OCI-LY1 (cell line): ENCODE measurements at regions not wholly inside any gene's neighbourhood (a gene's known extent, or its start where the extent isn't known, plus 50 kb on each side); places are given as distances from the start of the nearest gene placed in this dataset.

ENCODE experiments used
- CTCF ChIP-seq: fragments of 200-600 bp; sonication (generic), shearing (Covaris generic); IDR thresholded peaks from 2 replicates; pipeline ENCODE4 v1.5.1; 2017; ENCODE audit warnings: mild to moderate bottlenecking, antibody characterized with exemption, low read length, moderate library complexity, mixed read lengths
- EZH2 ChIP-seq: fragments of 200-600 bp; sonication (generic), shearing (Covaris generic); IDR thresholded peaks from 2 replicates; pipeline ENCODE4 v1.8.0; 2017; ENCODE audit warnings: borderline replicate concordance, mixed run types, mild to moderate bottlenecking, antibody characterized with exemption, low read length, moderate library complexity, mixed read lengths

GRCh38 chr7:25855854-25856782 is 295.9 kb upstream of the NFE2L3 start:
- TF ChIP-seq CTCF (no peak), EZH2 (no peak)
